CD4-positive, alpha-beta T cell treated with Interferon alpha-2 for 1 hour (primary cell): ENCODE measurements at regions not wholly inside any gene's neighbourhood (a gene's known extent, or its start where the extent isn't known, plus 50 kb on each side); places are given as distances from the start of the nearest gene placed in this dataset.
"Not testable (repeated sequence)": the region's sequence is repeated elsewhere in the genome, so short reads cannot be mapped to it uniquely, and the experiment has no call there.

Experiments
- DNase-seq, 2 donors: peaks; one replicate each; pipeline ENCODE4 v3.0.0-alpha.2; 2020 to 2022

- peak; percentile 49 to 72 for DNase-seq
Observed at GRCh38 chr3:18725668-18726407, 300.7 kb upstream of the SATB1 start.

GRCh38 chr3:18724456-18724855 is 299.3 kb upstream of the SATB1 start:
- DNase-seq, result no peak

GRCh38 chr3:18723206-18723810 is 298.2 kb upstream of the SATB1 start:
- peak; percentile 33 to 41 for DNase-seq

- DNase-seq, result no peak
Observed at GRCh38 chr3:18720543-18720942, 295.4 kb upstream of the SATB1 start.

- DNase-seq, result peak in 1 of 2 donors; percentile 33
Observed at GRCh38 chr3:18717598-18717997, 292.5 kb upstream of the SATB1 start.

GRCh38 chr3:18716821-18717220 is 291.7 kb upstream of the SATB1 start:
- DNase-seq, result no peak

GRCh38 chr3:18716101-18716500 is 291.0 kb upstream of the SATB1 start:
- DNase-seq, result peak in 1 of 2 donors; percentile 30

- DNase-seq, result no peak
Observed at GRCh38 chr3:18715208-18715607, 290.1 kb upstream of the SATB1 start.

- no peak for DNase-seq
Observed at GRCh38 chr3:18713577-18713951, 288.4 kb upstream of the SATB1 start.

- DNase-seq, result peak; percentile 59 to 76
Observed at GRCh38 chr3:18712713-18713576, 287.8 kb upstream of the SATB1 start.

- DNase-seq, result no peak
Observed at GRCh38 chr3:18704326-18704725, 279.2 kb upstream of the SATB1 start.

- no peak for DNase-seq
Observed at GRCh38 chr3:18703798-18704197, 278.7 kb upstream of the SATB1 start.

- DNase-seq, result not testable (repeated sequence)
Observed at GRCh38 chr3:18693588-18694329, 268.6 kb upstream of the SATB1 start.

GRCh38 chr3:18687286-18687685 is 262.1 kb upstream of the SATB1 start:
- DNase-seq, result no peak

GRCh38 chr3:18683900-18684299 is 258.8 kb upstream of the SATB1 start:
- no peak for DNase-seq

- no peak for DNase-seq
Observed at GRCh38 chr3:18681818-18682345, 256.7 kb upstream of the SATB1 start.

GRCh38 chr3:18680758-18681157 is 255.6 kb upstream of the SATB1 start:
- DNase-seq, result no peak

- peak; percentile 32 to 66 for DNase-seq
Observed at GRCh38 chr3:18679238-18679637, 254.1 kb upstream of the SATB1 start.

GRCh38 chr3:18675197-18675596 is 250.1 kb upstream of the SATB1 start:
- DNase-seq, result no peak

GRCh38 chr3:18672561-18672960 is 247.4 kb upstream of the SATB1 start:
- peak in 1 of 2 donors; percentile 26 for DNase-seq

- no peak for DNase-seq
Observed at GRCh38 chr3:18670759-18671158, 245.6 kb upstream of the SATB1 start.

- DNase-seq, result peak in 1 of 2 donors; percentile 21
Observed at GRCh38 chr3:18669374-18669773, 244.2 kb upstream of the SATB1 start.

GRCh38 chr3:18667552-18667951 is 242.4 kb upstream of the SATB1 start:
- DNase-seq, result no peak
